Fibroblast of villous mesenchyme (primary cell): ENCODE measurements at regions not wholly inside any gene's neighbourhood (a gene's known extent, or its start where the extent isn't known, plus 50 kb on each side); places are given as distances from the start of the nearest gene placed in this dataset.

Experiments
- DNase-seq: peaks from one replicate; pipeline ENCODE4 v3.0.0-alpha.2; 2010; ENCODE audit warnings: low read depth
- H3K4me3 ChIP-seq: 2 replicates; pipeline ENCODE4 v1.5.1; 2011; ENCODE audit warnings: low read depth, mild to moderate bottlenecking, low read length
- CTCF ChIP-seq: IDR thresholded peaks from 2 replicates; pipeline ENCODE4 v1.5.1; 2012; ENCODE audit warnings: low read depth, mild to moderate bottlenecking, low read length; ENCODE audit not compliant: insufficient read depth

GRCh38 chr2:12419803-12420202 is 296.9 kb upstream of the TRIB2 start:
- TF ChIP-seq CTCF = no peak
- H3K4me3 ChIP-seq = no peak overlapping the region
- no peak for DNase-seq

GRCh38 chr2:12421046-12421445 is 295.7 kb upstream of the TRIB2 start:
- no peak for TF ChIP-seq CTCF
- H3K4me3 ChIP-seq = no peak overlapping the region
- DNase-seq = no peak

DNA sequence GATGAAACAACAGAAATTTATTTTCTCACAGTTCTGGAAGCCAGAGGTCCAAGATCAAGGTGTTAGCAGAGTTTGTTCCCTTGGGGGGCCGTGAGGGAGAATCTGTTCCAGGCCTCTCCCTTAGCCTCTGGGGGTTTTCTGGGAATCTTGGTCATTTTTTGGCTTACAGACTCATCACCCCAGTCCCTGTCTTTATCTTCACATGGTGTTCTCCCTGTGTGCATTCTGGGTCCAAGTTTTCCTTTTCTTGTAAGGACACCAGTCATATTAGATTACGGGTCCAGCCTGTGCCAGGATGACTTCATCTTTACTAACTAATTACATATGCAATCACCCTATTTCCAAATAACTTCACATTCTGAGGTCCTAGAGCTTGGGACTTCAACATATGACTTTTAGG is 292.5 kb upstream of the TRIB2 start:
- H3K4me3 ChIP-seq = no peak overlapping the region
- no peak for TF ChIP-seq CTCF
- no peak for DNase-seq

DNA sequence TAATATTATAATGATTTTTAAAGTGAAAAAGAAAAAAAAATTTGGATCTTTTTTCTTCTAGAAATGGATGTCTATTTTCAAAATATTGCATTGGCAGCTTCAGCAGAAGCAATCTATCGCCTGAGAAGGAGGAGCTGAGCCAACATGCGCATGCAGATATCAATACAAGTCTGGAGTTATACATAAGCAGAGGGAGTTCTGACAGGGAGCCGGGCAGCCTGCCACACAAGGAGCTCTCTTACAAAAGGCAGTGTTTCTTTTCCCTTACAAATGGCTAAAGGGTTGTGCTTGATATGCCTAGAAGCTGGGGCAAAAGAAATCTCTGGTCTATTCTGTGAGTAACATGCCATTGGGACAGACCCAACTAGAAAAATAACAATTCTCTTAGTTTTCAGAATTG is 291.9 kb upstream of the TRIB2 start:
- TF ChIP-seq CTCF = no peak
- H3K4me3 ChIP-seq = no peak overlapping the region
- no peak for DNase-seq

GRCh38 chr2:12428324-12428723 is 288.4 kb upstream of the TRIB2 start:
- DNase-seq = peak; percentile 66
- TF ChIP-seq CTCF = no peak
- no peak overlapping the region for H3K4me3 ChIP-seq

DNA sequence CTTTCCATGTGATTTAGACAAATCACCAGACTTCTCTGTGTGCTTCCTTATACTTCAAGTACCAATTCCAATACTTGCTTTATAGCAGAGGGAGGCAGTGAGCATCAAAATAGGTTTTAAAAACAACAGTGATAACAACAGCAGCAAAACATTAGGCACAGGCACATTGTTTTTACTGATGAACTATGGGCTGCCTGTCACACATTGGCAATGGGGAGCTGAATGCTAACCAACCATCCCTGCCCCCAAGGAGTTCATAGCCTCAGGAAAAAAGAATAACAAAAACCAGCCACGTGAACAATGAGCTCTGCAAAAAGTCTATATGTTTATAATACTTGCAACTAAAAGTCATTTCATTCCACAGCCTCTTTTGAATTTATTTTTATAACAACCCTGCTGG is 287.9 kb upstream of the TRIB2 start:
- no peak for TF ChIP-seq CTCF
- H3K4me3 ChIP-seq = no peak overlapping the region
- peak; percentile 57 for DNase-seq

GRCh38 chr2:12429779-12430406 is 286.8 kb upstream of the TRIB2 start:
- no peak for TF ChIP-seq CTCF
- no peak for DNase-seq
- no peak overlapping the region for H3K4me3 ChIP-seq
